Central memory CD4-positive, alpha-beta T cell (primary cell): ENCODE measurements at regions not wholly inside any gene's neighbourhood (a gene's known extent, or its start where the extent isn't known, plus 50 kb on each side); places are given as distances from the start of the nearest gene placed in this dataset.

Source experiments
- DNase-seq: peaks from one replicate; pipeline ENCODE4 v3.0.0; 2022

DNA sequence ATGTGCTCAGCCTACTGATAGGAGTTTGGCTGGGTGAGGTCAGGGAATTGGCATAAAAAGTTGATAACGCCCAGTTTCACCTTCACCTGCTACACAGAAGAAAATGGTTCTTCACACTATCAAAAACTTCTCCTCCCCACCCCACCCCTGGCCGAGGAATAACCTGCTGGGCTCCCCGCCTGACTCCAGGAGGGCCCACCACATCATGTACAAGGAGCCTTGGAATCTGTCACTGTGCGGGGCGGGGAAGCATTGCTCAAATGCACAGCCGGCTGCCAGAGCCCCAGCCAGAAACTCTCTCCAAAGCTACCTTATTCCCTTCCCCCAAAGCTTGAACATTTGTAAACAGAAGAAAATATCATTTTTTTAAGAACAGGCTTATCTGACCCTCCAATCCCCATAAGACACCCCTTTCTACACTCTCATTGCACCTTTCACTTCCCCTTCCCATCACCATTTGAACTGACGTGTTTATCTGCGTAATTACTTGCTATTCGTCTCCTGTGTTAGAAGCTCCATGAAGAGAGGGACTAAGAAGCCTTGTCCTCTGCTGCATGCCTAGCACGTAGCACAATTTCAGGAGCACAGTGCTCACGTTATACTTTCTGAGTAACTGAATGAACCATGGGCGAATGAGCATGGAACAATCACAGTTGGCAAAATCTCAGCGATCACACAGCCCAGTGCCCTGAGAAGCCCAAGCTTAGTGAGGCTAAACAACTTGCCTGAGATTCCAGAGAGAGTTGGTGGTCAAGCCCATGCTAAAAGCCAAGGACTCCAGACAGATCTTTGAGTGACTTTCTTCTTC, 82.9 kb downstream of the HES1 start:
- DNase-seq = no peak

DNA sequence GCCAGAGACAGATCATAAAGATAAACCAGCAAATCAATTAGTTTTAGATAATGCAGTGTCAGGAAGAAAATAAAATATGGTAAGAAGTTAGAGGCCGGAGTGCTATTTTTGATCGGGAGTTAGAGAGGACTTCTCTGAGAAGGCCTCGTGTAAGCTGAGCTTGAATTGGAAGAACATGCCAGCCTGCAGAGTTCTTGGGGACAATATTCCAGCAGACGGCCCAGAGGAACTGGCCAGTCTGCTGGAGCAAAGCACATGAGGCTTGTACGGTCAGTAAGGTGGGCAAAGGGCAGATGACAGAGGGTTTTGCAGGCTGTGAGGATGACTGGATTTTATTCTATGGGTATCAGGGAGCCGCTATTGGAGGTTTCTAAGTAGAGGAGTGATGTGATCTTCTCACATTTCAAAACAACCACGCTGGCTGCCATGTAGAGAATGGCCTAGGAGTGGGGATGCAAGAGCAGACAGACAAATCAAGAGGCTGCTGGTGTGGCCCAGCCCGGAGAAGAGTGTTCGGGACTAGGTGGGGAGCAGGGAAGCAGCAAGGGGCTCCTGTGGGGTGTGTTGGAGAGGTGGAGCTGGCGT, 84.0 kb downstream of the HES1 start:
- DNase-seq = no peak

DNA sequence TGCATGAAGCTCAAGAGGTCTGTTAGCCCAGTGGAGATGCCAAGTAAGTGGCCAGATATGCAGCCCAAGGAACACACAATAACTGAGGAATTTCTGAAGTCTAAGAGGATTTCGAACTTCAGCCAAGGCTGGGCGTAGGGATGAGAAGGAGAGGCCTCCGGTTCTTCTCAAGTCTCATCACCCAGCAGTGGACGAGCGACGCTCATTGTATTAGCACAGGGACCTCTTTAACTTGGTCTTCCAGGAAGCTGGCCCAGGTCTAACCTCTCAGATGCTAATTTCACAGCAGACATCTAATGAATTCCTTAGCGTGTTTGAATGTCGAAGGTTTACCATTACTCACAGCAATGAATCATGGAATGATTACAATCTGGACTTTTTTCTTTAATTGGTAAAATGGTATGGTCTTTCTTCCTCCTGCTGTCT, 85.0 kb downstream of the HES1 start:
- DNase-seq = no peak

DNA sequence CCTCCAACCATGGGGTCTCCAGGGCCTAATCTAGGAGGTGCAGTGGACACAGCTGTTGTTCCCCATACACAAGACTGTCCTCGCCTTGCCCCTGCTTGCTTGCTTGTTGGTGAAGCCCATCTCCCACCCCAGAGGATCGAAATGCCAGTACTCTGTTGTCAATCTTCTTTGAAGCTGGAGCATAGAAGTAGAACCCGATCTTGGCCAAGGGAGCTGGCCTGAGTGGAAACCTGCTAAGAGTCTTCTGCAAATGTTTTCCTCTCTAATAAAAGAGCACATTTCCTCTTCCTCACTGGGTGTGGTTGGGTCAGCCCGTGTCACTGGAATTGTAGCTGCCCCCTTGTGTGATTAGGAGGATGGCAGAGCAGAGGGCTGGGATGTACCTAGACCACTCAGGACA, 85.4 kb downstream of the HES1 start:
- DNase-seq = no peak

DNA sequence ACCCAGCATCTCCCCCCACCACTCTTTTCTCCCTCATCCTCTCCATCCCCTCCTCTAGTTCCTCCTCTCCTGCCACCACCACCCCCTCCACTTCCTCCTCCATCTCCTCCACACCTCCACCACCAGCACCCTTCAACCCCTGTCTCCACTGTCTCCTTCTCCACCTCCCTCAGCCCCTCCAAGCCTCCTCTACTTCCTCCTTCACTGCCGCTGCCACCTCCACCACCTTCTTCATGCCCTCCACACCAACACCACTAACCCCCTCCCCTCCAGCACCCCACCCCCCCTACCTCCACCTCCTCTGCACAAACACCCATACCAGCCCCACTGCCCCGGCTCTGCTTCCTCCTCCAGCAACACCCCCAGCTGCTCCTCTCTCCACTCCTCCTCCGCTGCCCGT, 88.0 kb downstream of the HES1 start:
- DNase-seq = no peak

DNA sequence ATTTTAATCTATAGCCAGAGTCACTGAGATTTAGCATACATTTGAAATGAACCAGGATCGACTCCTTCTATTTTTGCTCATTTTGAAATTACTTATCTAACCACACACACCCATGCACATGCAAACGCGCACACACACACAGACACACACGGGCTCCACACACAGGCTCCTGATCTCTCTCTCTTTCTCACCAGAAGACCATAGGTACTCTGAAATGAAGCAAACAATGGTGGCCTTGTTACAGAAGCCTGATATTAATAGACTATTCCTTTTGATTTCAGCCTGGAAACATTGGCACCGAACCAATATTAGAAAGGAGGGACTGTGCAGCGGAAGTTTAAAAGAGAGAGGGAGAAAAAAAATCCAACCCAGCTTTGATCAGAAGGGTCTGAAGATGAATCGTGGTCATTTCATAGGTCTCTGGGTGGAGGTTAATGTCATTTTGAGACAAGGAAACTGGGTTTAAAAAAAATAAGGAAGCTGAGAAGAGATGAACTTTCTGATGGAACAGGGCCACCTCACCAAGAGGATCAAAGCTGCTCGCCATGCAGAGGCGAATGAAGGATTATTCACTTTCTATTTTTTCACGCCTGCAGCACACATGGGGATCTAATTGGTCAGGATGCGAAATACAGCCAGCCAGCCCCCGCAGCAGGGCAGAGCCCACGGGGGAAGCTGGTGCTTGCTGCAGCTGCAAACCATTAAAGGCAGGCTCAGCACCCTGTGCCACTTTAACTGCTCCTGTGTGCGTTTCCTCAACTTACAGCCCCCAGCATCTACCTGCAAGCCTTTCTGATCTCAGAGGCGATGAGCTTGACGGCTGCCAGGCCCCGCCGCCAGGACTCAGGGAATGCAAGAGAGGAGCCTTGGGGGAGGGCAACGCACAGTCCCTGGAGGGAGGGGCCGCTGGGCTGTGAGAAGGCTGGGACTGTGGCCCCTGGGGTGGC, 88.8 kb downstream of the HES1 start:
- no peak for DNase-seq

DNA sequence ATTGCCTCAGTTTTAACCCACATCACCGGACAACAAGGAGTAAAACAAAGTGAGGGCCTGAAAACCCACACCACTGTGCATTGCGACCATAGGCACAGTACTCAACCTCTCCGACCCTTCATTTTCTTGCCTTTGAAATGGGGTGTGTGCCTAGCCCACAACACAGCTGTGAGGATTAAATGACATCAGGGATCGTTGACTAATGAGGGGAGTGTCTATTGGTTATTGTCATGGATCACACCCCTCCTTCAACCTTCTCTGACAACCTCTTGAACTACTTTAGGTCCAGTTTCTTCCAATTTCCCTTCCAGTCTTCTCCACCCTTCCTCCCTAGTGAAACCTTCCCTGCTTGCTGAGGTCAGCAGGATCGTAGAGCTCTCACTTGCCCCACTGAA, 89.5 kb downstream of the HES1 start:
- DNase-seq = no peak

DNA sequence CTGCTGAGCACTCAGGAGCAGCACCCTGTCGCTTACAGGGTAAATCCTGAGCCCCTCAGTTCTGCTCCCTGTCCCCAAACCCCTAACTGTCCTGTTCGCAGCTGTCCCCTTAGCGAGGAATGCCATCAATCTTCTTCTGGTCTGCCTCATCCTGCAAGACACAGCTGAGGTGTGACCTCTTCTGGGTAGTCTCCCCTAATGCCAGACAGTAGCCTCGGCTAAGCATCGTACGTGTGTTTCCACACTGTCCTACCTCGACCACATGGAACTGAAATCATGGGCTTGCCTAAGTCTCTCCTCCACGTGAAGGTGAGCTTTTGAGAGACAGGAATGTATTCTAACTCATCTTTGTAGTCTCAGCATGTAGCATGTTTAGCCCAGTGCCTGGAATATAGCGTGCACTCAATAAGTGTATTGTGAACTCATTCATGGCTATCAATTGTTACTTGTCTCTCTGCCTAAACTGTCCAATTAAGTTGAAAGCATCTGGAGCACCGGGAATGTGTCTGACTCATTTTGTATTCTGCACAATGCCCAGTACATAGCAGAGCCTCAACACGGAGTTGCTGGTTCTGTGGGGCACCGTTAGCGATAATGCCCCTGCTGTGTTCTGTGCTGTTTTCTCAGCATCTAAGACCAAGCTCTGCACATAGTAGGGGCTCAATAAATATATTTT, 90.2 kb downstream of the HES1 start:
- no peak for DNase-seq

DNA sequence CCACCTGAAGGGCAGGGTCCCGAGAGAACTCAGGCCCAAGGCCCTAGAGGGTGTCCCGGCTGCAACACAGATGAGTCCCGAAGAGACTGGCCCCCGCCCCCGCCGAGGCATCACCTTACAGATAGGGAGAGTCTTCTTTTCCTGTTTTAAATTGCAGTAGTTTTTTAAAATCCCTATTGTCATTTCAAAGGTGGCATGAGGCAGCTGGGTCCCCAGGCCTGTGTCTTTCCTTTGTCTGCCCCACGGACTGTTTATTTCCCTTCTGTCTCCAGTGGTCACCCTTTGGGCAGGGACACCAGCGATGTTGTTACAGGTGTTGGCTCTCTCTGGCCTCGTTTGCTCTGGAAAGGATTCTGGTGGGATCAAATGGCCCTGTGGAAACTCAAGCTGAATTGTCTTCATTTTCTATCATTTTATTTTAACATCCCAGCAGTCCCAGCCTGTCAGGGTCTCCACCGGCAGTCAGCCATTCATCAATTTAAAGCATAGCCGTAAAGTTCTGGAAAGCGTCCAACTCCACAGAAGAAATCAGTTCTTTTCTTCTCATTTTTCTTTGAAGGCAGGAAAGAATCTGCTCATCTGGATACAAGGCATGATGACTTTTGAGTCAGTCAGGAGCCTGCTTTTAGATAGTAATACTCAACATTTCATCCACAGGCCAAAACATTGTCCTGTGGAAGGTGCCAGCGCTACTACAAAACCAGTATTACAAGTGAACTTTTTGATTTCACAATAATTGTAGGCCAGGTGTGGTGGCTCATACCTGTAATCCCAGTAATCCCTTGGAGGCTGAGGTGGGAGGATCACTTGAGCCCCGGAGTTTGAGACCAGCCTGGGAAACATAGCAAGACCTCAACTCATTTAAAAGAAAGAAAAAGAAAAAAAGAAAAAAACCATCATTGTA, 96.2 kb downstream of the HES1 start:
- DNase-seq = no peak

DNA sequence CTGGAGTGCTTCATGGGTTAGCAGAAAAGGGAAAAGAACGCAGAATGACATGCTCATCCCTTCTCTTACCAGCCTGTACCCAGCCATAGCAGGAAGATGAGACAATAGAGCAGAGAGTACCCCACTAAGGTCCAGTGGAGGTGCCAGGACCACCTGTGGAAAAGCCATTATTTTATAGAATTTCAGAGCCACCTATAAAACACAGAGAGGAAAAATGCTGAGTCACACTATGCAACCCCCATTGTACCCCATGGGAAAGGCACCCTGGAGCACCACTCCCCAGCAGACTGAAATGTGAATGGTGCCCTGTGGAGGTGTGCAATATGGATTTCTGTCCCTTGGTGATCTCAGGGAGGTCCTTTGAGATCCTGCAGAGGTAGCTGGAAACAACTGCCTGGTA, 97.2 kb downstream of the HES1 start:
- no peak for DNase-seq

DNA sequence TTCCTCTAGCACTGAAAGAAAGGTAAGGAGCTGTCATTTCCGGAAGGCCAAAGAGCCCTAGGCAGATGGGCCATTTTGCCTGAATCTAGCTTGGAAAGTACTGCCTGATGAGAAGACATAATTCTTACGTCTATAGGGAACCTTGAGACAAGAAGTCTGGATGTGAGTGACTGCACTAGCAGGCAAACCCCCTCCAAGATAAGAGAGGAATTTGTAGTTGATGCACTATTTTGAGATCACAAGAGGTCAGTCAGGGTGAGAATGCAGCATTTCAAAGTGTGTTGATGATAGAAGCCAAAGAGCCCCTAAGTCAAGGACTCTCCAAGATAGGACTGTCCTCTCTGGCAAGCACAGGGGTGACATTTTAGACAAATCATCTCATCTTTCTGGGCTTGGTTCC, 99.2 kb downstream of the HES1 start:
- DNase-seq = no peak

DNA sequence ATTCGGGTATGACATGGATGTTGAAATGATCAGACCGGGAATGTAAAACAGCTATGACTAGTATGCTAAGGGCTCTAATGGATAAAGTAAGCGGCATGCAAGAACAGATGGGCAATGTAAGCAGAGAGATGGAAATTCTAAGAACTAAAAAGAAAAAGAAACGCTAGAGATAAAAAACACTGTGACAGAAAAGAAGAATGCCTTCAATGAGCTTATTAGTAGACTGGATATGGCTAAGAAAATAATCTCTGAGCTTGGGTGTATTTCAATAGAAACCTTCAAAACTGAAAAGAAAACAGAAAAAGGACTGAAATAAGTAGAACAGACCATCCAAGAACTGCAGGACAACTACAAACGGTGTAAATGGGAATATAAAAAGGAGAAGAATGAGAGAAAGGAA, 101.2 kb downstream of the HES1 start:
- no peak for DNase-seq

DNA sequence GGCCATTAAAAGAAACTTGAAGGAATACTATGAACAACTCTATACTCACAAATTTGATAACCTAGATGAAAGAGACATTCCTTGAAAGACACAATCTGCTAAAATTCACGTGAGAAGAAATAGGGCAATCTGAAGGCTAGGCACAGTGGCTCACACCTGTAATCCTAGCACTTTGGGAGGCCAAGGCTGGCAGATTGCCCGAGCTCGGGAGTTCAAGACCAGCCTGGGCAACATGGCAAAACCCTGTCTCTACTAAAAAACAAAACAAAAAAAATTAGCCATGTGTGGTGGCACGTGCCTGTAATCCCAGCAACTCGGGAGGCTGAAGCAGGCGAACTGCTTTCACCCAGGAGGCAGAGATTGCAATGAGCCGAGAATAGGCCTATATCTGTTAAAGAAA, 104.8 kb downstream of the HES1 start:
- DNase-seq = no peak

DNA sequence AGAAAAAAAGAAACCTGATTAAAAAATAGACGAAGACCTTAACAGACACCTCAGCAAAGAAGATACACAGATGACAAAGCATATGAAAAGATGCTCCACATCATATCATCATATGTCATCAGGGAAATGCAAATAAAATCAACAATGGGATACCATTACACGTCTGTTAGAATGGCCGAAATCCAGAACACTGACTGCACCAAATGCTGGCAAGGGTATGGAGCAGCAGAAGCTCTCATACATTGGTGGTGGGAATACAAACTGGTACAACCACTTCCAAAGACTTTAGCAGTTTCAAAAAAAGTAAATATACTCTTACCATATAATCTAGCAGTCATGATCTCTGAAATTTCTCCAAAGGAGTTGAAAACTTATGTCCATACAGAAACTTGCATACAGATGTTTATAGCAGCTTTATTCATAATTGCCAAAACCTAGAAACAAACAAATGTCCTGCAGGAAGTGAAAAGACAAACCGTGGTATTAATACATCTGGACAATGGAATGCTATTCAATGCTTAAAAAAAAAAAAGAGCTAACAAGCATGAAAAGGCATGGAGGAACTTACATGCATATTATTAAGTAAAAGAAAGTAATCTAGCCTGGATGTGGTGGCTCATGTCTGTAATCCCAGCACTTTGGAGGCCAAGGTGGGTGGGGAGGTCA, 107.4 kb downstream of the HES1 start:
- DNase-seq = no peak

DNA sequence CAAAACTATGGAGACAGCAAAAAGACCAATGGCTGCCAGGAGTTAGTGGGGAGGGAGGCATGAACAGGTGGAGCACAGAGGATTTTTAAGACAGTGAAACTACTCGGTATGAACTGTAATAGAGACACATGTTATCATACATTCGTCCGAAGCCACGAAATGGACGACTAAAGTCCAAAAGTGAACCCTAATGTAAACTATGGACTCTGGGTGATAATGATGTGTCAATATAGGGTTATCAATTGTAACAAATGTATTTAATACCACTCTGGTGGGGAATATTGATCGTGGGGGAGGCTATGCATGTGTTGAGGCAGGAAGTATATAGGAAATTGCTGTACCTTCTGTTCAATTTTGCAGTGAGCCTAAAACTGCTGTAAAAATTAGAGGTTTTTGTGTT, 107.0 kb downstream of the CPN2 start:
- no peak for DNase-seq

DNA sequence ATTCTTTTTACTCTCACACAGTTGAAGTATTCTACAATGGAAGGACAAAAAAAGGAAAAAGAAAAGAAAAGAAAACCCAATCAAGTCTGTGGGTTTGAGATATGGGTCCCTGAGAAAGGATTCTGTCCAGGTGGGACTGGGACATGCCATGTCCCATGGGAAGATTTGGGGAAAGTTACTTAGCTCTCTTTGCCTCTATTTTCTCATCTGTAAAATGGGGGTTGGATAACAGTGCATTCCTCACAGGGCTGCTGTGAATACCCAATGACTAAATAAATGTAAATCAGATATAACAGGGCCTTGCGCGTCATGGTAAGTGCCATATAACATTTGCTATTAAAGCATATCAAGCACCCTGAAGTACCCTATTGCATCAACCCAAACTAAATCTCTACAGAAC, 105.7 kb downstream of the CPN2 start:
- DNase-seq = no peak

DNA sequence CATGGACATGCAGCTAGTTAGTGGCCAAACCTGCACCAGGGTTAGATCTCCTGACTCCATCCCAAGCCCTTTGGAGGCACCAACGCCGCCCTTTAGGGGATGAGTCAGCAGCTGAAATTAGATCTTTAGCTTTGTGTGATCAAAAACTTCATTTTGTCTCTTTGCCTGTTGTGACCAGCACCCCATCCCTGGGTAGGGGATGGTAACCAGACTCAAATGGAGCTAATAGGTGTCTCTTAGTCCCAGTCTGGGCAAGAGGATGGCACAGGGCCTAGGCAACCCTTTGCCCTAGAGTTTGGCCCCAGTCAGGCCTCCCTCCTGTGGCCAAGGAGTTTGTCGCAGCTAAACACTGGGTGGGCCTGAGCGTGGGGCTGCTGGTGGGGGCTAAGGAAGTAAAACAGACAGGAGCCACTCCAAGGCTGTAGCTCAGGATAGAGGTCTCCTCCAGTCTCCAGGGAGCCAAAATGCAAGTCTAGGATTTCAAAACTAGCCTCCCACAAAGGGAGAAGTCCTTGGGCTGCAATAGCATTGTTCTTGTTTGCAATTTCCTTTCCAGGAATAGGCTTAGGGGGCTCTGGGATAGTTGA, 105.1 kb downstream of the CPN2 start:
- no peak for DNase-seq

DNA sequence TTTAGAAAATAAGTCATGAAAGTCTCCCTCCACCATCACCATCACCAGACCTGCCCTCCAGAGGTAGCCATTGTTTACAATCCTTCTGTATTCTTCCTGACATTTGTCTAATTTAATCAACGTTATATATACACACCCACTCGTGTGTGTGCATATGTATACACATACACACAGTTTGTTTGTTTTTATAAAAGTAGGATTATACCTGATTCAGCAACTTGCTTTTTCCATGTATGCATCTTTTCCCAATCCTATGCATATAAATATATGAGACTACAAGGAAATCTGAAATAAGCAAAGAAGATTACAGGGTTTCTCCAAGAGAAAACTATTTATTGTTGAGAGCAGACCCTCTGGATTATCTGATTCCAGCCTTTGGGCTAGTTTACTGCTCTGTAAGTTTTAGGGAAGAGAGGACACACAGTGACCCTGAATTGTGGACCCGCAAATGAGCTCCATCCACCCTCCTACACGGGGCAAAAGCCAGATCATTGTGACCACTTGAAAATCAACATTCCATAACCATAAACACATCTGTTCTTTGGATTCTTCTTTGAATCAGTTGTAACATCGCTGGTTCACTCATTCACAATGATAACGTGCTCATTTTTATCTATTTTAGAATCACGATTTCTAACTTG, 104.3 kb downstream of the CPN2 start:
- no peak for DNase-seq

DNA sequence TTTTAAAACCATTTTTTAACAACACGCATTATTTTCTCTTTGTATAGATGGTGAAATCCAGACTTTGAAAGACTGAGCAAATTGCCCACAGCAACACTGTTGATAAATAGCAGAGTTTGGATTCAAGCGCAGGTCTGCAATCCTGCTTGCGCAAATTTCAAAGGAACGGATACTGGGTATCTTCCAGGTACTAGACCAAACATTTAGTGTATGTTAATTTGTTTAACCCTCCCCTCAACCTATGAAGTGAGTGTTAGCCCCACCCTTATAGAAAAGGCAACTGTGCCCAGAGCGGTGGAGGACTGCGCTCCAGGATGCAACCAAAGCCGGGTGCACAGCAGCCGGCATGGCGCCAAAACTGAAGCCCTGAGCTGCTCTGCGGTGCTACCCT, 103.8 kb downstream of the CPN2 start:
- DNase-seq = no peak

DNA sequence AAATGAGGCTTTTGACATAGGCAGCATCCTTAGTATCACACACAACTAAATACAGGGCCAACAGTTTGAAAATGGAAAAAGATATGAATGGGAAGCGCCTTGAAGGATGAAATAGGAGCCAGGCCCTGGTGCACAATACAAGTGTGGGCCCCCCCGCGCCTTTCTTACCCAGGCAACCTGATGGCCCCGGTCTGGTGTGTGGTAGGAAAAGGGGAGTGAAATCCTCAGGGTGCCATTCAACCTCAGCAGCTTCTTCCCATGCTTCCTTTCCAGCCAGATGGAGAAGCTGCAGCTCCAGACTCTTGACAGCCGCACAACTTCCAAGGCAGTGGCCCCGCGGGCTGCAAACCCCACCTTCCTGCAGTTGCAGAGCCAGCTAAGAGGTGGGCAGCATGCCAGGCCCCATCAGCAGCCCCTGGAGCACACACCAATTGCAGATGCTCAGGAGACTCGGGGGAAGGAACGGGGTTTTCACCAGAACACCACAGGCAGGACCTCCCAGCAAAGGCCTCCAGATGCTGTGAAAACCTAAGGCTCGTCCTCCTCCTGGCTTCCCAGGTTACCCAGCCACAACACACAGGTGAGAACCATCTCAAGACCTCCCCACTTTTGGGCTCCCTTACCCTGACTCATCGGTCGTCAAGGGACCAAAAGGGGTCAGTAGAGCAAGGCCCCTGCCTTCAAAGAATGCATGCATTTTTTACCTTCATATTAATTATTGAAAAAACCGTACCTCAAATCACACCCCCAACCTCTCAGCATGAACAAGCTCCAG, 101.6 kb downstream of the CPN2 start:
- no peak for DNase-seq
